H9 (cell line): ENCODE measurements at regions not wholly inside any gene's neighbourhood (a gene's known extent, or its start where the extent isn't known, plus 50 kb on each side); places are given as distances from the start of the nearest gene placed in this dataset.

ENCODE experiments used
- DNase-seq: peaks from one replicate; pipeline ENCODE4 v3.0.0-alpha.2; 2017
- H2AFZ ChIP-seq: one replicate; pipeline ENCODE4 v1.6.1; 2013; ENCODE audit warnings: mild to moderate bottlenecking, low read length, control low read depth, moderate library complexity
- H2AK5ac ChIP-seq: 2 replicates; pipeline ENCODE4 v1.6.1; 2013; ENCODE audit warnings: low read length, control low read depth, mixed read lengths; ENCODE audit not compliant: insufficient read length
- H2BK120ac ChIP-seq: one replicate; pipeline ENCODE4 v1.6.1; 2013; ENCODE audit warnings: low read depth, mild to moderate bottlenecking, low read length, control low read depth, inconsistent platforms; ENCODE audit not compliant: poor library complexity, severe bottlenecking
- H2BK12ac ChIP-seq: 2 replicates; pipeline ENCODE4 v1.6.1; 2013; ENCODE audit warnings: low read length, control low read depth, mixed read lengths, low read depth; ENCODE audit not compliant: insufficient read length
- H2BK15ac ChIP-seq: 2 replicates; pipeline ENCODE4 v1.6.1; 2013; ENCODE audit warnings: low read depth, low read length, control low read depth
- H2BK20ac ChIP-seq: one replicate; pipeline ENCODE4 v1.6.1; 2013; ENCODE audit warnings: low read depth, mild to moderate bottlenecking, low read length, control low read depth, inconsistent platforms; ENCODE audit not compliant: poor library complexity, severe bottlenecking
- H2BK5ac ChIP-seq: 2 replicates; pipeline ENCODE4 v1.6.1; 2013; ENCODE audit warnings: low read length, control low read depth, mixed read lengths; ENCODE audit not compliant: insufficient read length
- H3K14ac ChIP-seq: 2 replicates; pipeline ENCODE4 v1.6.1; 2013; ENCODE audit warnings: low read length, control low read depth; ENCODE audit not compliant: insufficient read depth
- H3K18ac ChIP-seq: 2 replicates; pipeline ENCODE4 v1.6.1; 2013; ENCODE audit warnings: low read depth, mild to moderate bottlenecking, mixed read lengths, low read length, control low read depth; ENCODE audit not compliant: insufficient read length
- H3K23ac ChIP-seq: 2 replicates; pipeline ENCODE4 v1.6.1; 2013; ENCODE audit warnings: low read length, control low read depth, mixed read lengths, low read depth; ENCODE audit not compliant: insufficient read length
- H3K23me2 ChIP-seq: 2 replicates; pipeline ENCODE4 v1.6.1; 2013; ENCODE audit warnings: low read depth, mild to moderate bottlenecking, mixed read lengths, low read length, control low read depth; ENCODE audit not compliant: insufficient read length, poor library complexity, severe bottlenecking
- H3K27ac ChIP-seq: 2 replicates; pipeline ENCODE4 v1.5.1; 2013; ENCODE audit warnings: low read length, control low read depth, mixed read lengths, low read depth; ENCODE audit not compliant: insufficient read length
- H3K27me3 ChIP-seq: 2 replicates; pipeline ENCODE4 v1.6.1; 2013; ENCODE audit warnings: low read length, control low read depth, inconsistent platforms; ENCODE audit not compliant: insufficient read depth
- H3K4ac ChIP-seq: 2 replicates; pipeline ENCODE4 v1.6.1; 2013; ENCODE audit warnings: low read depth, mild to moderate bottlenecking, control low read depth, inconsistent platforms, low read length, moderate library complexity
- H3K4me1 ChIP-seq: 2 replicates; pipeline ENCODE4 v1.6.1; 2013; ENCODE audit warnings: low read length, control low read depth, inconsistent platforms; ENCODE audit not compliant: insufficient read depth
- H3K4me2 ChIP-seq: 2 replicates; pipeline ENCODE4 v1.6.1; 2013; ENCODE audit warnings: low read length, control low read depth, mixed read lengths; ENCODE audit not compliant: insufficient read length, insufficient read depth
- H3K56ac ChIP-seq: 2 replicates; pipeline ENCODE4 v1.6.1; 2013; ENCODE audit warnings: low read depth, mild to moderate bottlenecking, mixed read lengths, low read length, control low read depth; ENCODE audit not compliant: insufficient read length
- H3K79me1 ChIP-seq: 2 replicates; pipeline ENCODE4 v1.6.1; 2013; ENCODE audit warnings: low read depth, mild to moderate bottlenecking, moderate library complexity, low read length, control low read depth, inconsistent platforms; ENCODE audit not compliant: insufficient read depth, poor library complexity, severe bottlenecking
- H3K79me2 ChIP-seq: 2 replicates; pipeline ENCODE4 v1.6.1; 2013; ENCODE audit warnings: low read length, control low read depth, inconsistent platforms; ENCODE audit not compliant: insufficient read depth
- H3K9ac ChIP-seq: 2 replicates; pipeline ENCODE4 v1.6.1; 2013; ENCODE audit warnings: low read length, control low read depth, mixed read lengths; ENCODE audit not compliant: insufficient read length; ENCODE audit errors: extremely low read depth
- H3K9me3 ChIP-seq: one replicate; pipeline ENCODE4 v1.6.1; 2013; ENCODE audit warnings: low read depth, low read length, inconsistent platforms; ENCODE audit not compliant: control insufficient read depth
- H3T11ph ChIP-seq: one replicate; pipeline ENCODE4 v1.6.1; 2013; ENCODE audit warnings: mild to moderate bottlenecking, low read length, control low read depth, inconsistent platforms
- H4K20me1 ChIP-seq: one replicate; pipeline ENCODE4 v1.6.1; 2013; ENCODE audit not compliant: control insufficient read depth, insufficient read length, insufficient read depth
- H4K5ac ChIP-seq: 2 replicates; pipeline ENCODE4 v1.6.1; 2013; ENCODE audit warnings: low read depth, mild to moderate bottlenecking, mixed read lengths, low read length, control low read depth; ENCODE audit not compliant: insufficient read length
- H4K8ac ChIP-seq: replicated peaks from 2 replicates; pipeline ENCODE4 v1.6.1; 2013; ENCODE audit warnings: low read length, control low read depth, mixed read lengths, low read depth; ENCODE audit not compliant: insufficient read length
- H4K91ac ChIP-seq: 2 replicates; pipeline ENCODE4 v1.6.1; 2013; ENCODE audit warnings: low read depth, mild to moderate bottlenecking, moderate library complexity, mixed read lengths, low read length, control low read depth; ENCODE audit not compliant: insufficient read length
- H3K27ac Mint-ChIP-seq, 3 experiments: 2 replicates in 2 of 3; 3 replicates in 1 of 3; pipeline ENCODE4 v1.8.0; 2020 to 2021; ENCODE audit warnings: mixed read lengths in 3 of 3, mild to moderate bottlenecking in 1 of 3, moderate library complexity in 1 of 3
- H3K27me3 Mint-ChIP-seq: 2 replicates; pipeline ENCODE4 v1.8.0; 2021; ENCODE audit warnings: low read depth, mild to moderate bottlenecking, moderate library complexity, mixed read lengths
- H3K36me3 Mint-ChIP-seq, 3 experiments: 2 replicates in 2 of 3; 3 replicates in 1 of 3; pipeline ENCODE4 v1.8.0; 2020 to 2021; ENCODE audit warnings: low read depth in 3 of 3, mixed read lengths in 3 of 3; ENCODE audit not compliant: insufficient read depth in 1 of 3
- H3K4me1 Mint-ChIP-seq, 2 experiments: 2 replicates each; pipeline ENCODE4 v1.8.0; 2020; ENCODE audit warnings: mixed read lengths in 2 of 2
- H3K4me3 Mint-ChIP-seq, 2 experiments: 2 replicates in 1 of 2; 3 replicates in 1 of 2; pipeline ENCODE4 v1.8.0; 2020 to 2021; ENCODE audit warnings: mild to moderate bottlenecking in 2 of 2, mixed read lengths in 2 of 2, moderate library complexity in 1 of 2
- H3K9me3 Mint-ChIP-seq, 2 experiments: 2 replicates in 1 of 2; 3 replicates in 1 of 2; pipeline ENCODE4 v1.8.0; 2020; ENCODE audit warnings: mild to moderate bottlenecking in 2 of 2, mixed read lengths in 2 of 2, moderate library complexity in 1 of 2
- WGBS: extraction: QIAGEN DNeasy Blood & Tissue Kit; methylation state at CpG from one replicate; pipeline ENCODE4 v1.1.7; 2013; ENCODE audit warnings: missing lambda C conversion rate, low lambda C conversion rate, mixed read lengths; ENCODE audit not compliant: insufficient read length; ENCODE audit errors: extremely low coverage; 5-methylcytosine and 5-hydroxymethylcytosine counted together
- TF ChIP-seq, protein P1 (sequence below): fragments of 200-600 bp; sonication (generic); conservative IDR thresholded peaks from 3 replicates; pipeline ENCODE4 v1.8.0; 2021; ENCODE audit warnings: antibody characterized with exemption, mild to moderate bottlenecking

DNA sequence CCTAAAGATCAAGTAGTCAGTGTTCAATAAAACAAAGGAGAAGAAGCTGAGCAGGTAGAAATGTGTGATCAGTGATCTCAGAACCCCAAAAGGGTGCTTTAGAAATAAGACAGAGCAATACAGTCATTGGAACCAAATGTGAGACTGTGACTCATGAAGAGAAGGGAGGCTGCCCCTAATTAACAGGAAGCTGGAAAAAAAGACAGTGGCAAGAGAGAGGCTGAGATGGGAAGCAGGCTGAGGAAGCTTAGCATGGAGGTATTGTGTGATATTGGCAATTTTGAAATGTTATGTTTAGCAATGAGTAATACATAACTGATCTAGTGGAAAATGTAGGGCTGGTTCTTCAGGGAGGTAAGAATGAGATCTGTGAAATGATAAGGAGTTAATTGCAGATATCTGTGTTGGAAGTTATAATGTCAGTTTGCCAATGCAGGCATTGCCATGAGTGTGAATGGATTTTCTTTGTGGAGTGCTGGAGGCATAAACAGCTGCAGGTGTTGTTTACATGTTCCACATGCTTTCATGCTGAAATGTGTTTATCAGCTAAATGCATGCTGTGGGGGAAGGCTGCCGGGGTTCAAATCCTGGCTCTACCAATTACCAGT lies 90.6 kb upstream of the CACNA1E start:
- Mint-ChIP-seq H3K27me3 (peaks cover 4% of the 10 kb centered on the region), H3K9me3 (no peaks in the 10 kb centered on the region), H3K4me1 (peaks cover 0 to 4% of the 10 kb centered on the region in 2 experiments; a peak in 2 of 4 replicates), H3K27ac (no peak overlapping the region), H3K36me3 (no peaks in the 10 kb centered on the region), H3K4me3 (no peak overlapping the region)
- Histone ChIP-seq H4K5ac (no peak overlapping the region), H3K79me2 (no peaks in the 10 kb centered on the region), H3K9me3 (no peaks in the 10 kb centered on the region), H3K4ac (no peak overlapping the region), H4K20me1 (no peaks in the 10 kb centered on the region), H2BK5ac (no peak overlapping the region), H4K91ac (no peak overlapping the region), H3K9ac (no peak overlapping the region), H3T11ph (no peak overlapping the region), H2AK5ac (no peak overlapping the region), H2BK120ac (no peak overlapping the region), H3K79me1 (no peaks in the 10 kb centered on the region), H3K23me2 (no peaks in the 10 kb centered on the region), H3K14ac (no peak overlapping the region), H2BK20ac (no peak overlapping the region), H2BK15ac (no peak overlapping the region), H3K4me2 (no peak overlapping the region), H3K27me3 (no peaks in the 10 kb centered on the region), H3K23ac (no peak overlapping the region), H2AFZ (no peak overlapping the region), H3K27ac (no peak overlapping the region), H3K56ac (no peak overlapping the region), H2BK12ac (no peak overlapping the region), H3K4me1 (no peaks in the 10 kb centered on the region), H3K18ac (no peak overlapping the region), H4K8ac (no peak overlapping the region)
- TF ChIP-seq, protein P1, sequence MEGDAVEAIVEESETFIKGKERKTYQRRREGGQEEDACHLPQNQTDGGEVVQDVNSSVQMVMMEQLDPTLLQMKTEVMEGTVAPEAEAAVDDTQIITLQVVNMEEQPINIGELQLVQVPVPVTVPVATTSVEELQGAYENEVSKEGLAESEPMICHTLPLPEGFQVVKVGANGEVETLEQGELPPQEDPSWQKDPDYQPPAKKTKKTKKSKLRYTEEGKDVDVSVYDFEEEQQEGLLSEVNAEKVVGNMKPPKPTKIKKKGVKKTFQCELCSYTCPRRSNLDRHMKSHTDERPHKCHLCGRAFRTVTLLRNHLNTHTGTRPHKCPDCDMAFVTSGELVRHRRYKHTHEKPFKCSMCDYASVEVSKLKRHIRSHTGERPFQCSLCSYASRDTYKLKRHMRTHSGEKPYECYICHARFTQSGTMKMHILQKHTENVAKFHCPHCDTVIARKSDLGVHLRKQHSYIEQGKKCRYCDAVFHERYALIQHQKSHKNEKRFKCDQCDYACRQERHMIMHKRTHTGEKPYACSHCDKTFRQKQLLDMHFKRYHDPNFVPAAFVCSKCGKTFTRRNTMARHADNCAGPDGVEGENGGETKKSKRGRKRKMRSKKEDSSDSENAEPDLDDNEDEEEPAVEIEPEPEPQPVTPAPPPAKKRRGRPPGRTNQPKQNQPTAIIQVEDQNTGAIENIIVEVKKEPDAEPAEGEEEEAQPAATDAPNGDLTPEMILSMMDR: no peak
- no peak for DNase-seq
- WGBS: no CpG with 5 or more reads among the region's 1 CpG
